Brain microvascular endothelial cell (primary cell): ENCODE measurements at regions not wholly inside any gene's neighbourhood (a gene's known extent, or its start where the extent isn't known, plus 50 kb on each side); places are given as distances from the start of the nearest gene placed in this dataset.

Experiments used
- DNase-seq: peaks from one replicate; pipeline ENCODE4 v3.0.0-alpha.2; 2020
- H3K27ac ChIP-seq: fragments of 250-450 bp; sonication (Bioruptor Pico); 2 replicates; pipeline ENCODE4 v1.5.1; 2020; ENCODE audit warnings: mild to moderate bottlenecking, moderate library complexity
- H3K27me3 ChIP-seq: fragments of 250-450 bp; sonication (Bioruptor Pico); replicated peaks from 2 replicates; pipeline ENCODE4 v1.5.1; 2020; ENCODE audit warnings: mild to moderate bottlenecking
- H3K36me3 ChIP-seq: fragments of 250-450 bp; sonication (Bioruptor Pico); replicated peaks from 2 replicates; pipeline ENCODE4 v1.5.1; 2020; ENCODE audit warnings: mild to moderate bottlenecking
- H3K4me3 ChIP-seq: 2 replicates; pipeline ENCODE4 v1.5.1; 2011; ENCODE audit warnings: low read depth, mild to moderate bottlenecking, control low read depth, low read length, moderate library complexity
- in situ Hi-C: cut with HindIII; loops from 2 replicates; pipeline ENCODE4 v1.10.0; 2017; ENCODE audit warnings: low sequenced_read_pairs, low pct_ligation_motif_present
- TF ChIP-seq, protein P1 (sequence below): IDR thresholded peaks from 2 replicates; pipeline ENCODE4 v1.5.1; 2011; ENCODE audit warnings: low read depth, mild to moderate bottlenecking, moderate library complexity, low read length, control low read depth, inconsistent platforms; ENCODE audit errors: missing control alignments

DNA sequence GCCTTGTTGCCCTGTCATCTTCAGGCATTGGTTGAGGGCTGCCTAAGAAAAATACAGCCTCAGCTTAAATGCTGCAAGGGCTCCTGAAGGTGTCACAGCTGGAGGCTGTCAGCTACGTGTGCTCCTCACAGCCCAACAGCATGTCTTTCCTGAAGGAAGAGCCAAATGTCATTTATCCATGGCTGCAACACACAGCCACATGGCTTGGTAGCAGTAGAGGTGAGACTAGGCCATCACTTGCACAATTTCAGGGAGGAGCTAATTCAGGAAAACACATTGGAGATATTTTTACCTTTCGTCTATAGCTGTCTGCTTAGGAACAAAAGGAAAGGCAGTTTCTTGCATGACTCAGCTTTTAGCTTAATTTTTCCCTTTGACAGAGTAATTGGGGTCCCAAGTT lies 260.7 kb downstream of the SYK start:
- Histone ChIP-seq H3K4me3 (no peak overlapping the region), H3K27ac (no peak overlapping the region), H3K27me3 (no peaks in the 10 kb centered on the region), H3K36me3 (no peaks in the 10 kb centered on the region)
- TF ChIP-seq, protein P1, sequence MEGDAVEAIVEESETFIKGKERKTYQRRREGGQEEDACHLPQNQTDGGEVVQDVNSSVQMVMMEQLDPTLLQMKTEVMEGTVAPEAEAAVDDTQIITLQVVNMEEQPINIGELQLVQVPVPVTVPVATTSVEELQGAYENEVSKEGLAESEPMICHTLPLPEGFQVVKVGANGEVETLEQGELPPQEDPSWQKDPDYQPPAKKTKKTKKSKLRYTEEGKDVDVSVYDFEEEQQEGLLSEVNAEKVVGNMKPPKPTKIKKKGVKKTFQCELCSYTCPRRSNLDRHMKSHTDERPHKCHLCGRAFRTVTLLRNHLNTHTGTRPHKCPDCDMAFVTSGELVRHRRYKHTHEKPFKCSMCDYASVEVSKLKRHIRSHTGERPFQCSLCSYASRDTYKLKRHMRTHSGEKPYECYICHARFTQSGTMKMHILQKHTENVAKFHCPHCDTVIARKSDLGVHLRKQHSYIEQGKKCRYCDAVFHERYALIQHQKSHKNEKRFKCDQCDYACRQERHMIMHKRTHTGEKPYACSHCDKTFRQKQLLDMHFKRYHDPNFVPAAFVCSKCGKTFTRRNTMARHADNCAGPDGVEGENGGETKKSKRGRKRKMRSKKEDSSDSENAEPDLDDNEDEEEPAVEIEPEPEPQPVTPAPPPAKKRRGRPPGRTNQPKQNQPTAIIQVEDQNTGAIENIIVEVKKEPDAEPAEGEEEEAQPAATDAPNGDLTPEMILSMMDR = no peak
- DNase-seq = no peak
- in situ Hi-C loops = no loop called here

DNA sequence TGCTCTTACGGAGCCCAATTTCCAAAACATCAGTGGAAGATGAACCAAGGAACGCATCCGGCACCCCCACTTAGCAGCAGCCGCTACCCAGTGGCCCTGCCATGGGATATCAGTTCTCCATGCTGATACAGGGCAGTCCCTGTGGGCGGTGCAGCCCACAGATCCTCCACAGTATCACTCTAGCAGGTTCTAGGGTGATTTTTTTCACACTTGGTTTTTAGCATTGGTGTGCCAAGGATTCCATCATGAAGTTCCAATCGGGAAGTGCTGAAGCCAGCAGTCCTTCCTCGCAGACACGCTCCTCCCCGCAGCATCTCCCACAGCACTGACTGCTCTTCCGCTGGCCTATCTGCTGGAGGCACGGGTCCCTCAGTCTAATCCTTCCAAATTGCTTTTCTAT lies 261.9 kb downstream of the SYK start:
- H3K27ac ChIP-seq = no peak overlapping the region
- no peak for DNase-seq
- no peak overlapping the region for H3K4me3 ChIP-seq
- H3K36me3 ChIP-seq = no peaks in the 10 kb centered on the region
- in situ Hi-C loops = no loop called here
- H3K27me3 ChIP-seq = no peaks in the 10 kb centered on the region
- TF ChIP-seq, protein P1 = no peak

DNA sequence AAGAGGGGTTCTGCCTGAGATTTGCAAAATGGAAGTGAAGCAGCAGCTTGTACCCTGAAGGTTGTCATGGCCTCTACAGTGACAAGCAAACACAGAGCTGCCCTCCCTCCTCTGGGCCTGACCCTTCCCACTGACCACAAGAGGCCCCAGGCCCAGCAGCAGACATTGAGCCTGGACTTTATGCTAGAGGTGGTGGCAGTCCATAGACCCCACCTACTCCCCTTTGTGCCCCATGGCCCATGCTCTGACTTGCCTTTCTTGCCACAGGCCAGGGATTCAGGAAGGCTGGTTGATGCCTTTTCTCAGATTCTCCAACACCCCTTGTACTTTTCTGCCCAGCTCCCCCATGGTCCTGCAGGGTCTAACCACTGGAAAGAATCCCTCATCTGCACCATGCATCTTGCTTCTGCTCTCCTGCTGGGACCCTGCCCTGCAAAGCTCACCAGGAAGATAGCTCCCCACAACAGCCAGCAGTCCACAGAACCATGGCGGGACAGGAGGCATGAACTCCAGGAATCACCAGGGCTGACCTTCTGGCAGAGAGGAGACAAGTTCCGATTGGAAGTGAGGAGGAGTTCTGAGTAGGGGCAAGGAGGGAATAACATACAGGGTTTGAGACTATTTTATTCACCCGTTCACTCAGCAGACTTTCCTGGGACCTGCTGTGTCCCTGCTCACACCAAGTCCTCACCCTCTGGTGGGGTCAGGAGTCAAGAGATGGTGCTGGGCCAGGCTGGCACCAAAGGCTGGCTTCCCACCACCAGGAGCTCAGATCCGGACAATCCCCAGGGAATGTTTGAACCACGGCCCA lies 263.8 kb downstream of the SYK start:
- H3K27ac ChIP-seq = no peak overlapping the region
- no peak overlapping the region for H3K4me3 ChIP-seq
- no peak for DNase-seq
- no peaks in the 10 kb centered on the region for H3K27me3 ChIP-seq
- in situ Hi-C loops = no loop called here
- TF ChIP-seq, protein P1 = no peak
- no peaks in the 10 kb centered on the region for H3K36me3 ChIP-seq

DNA sequence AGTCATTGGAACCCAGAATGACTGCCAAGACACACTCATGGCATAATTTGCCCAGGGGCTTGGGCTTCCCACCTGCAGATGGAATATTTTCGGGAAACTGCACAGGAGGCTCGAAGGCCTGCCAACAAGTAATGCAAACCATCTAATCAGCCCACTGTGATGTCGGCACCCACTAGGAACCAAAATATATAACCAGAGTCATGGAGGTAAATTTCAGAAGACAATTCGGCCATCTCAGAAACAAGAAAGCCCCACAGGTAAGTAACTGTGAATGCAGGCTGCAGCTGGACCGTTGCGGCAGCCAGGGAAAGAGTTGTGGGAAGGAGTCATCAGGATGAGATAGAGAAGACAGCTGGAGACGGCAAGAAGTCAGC lies 264.4 kb downstream of the SYK start:
- in situ Hi-C loops = no loop called here
- H3K36me3 ChIP-seq = no peaks in the 10 kb centered on the region
- H3K27ac ChIP-seq = no peak overlapping the region
- no peak for DNase-seq
- no peaks in the 10 kb centered on the region for H3K27me3 ChIP-seq
- H3K4me3 ChIP-seq = no peak overlapping the region
- TF ChIP-seq, protein P1 = no peak

DNA sequence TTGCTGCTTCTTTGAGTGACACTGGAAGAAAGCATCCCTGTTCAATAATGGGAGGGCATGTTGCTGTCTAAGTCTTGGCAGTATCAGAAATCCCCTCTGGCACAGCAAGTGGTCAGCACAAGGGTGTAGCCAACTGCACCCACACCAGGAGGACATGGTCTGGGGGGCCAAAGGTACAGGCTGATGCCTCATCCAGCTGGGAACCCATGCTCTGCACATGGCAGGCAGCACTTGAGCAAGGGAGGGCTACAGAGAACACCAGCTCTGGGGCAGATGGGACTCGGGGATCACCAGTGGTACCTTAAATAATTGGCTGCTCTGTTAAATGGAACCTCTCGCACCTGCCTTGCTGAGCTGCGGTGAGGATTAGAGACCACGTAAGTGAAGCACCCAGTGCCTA lies 265.2 kb downstream of the SYK start:
- in situ Hi-C loops = no loop called here
- Histone ChIP-seq H3K4me3 (no peak overlapping the region), H3K36me3 (no peaks in the 10 kb centered on the region), H3K27ac (no peak overlapping the region), H3K27me3 (no peaks in the 10 kb centered on the region)
- no peak for DNase-seq
- TF ChIP-seq, protein P1 = no peak
